HG03520 (cell line): ENCODE measurements at regions not wholly inside any gene's neighbourhood (a gene's known extent, or its start where the extent isn't known, plus 50 kb on each side); places are given as distances from the start of the nearest gene placed in this dataset.

Source experiments
- ATAC-seq: cut with Tn5 transposase; IDR thresholded peaks from one replicate; pipeline ENCODE4 v1.9.1; 2021; ENCODE audit warnings: mild to moderate bottlenecking, moderate library complexity; ENCODE audit not compliant: unreplicated experiment

GRCh38 chr18:64663086-64663485, 514.2 kb upstream of the LINC00305 start:
- no peak for ATAC-seq

GRCh38 chr18:64659196-64659595, 510.3 kb upstream of the LINC00305 start:
- no peak for ATAC-seq

GRCh38 chr18:64653068-64653467, 504.2 kb upstream of the LINC00305 start:
- ATAC-seq = no peak

- no peak for ATAC-seq
Measured at GRCh38 chr18:64650068-64650467, 501.2 kb upstream of the LINC00305 start.

GRCh38 chr18:64645753-64646152, 496.9 kb upstream of the LINC00305 start:
- no peak for ATAC-seq

GRCh38 chr18:64639536-64639935, 490.6 kb upstream of the LINC00305 start:
- ATAC-seq = no peak

- ATAC-seq = no peak
Measured at GRCh38 chr18:64620971-64621560, 472.2 kb upstream of the LINC00305 start.

- ATAC-seq = no peak
Measured at GRCh38 chr18:64618390-64618789, 469.5 kb upstream of the LINC00305 start.

- no peak for ATAC-seq
Measured at GRCh38 chr18:64615021-64615420, 466.1 kb upstream of the LINC00305 start.

GRCh38 chr18:64614446-64614845, 465.6 kb upstream of the LINC00305 start:
- no peak for ATAC-seq

GRCh38 chr18:64592246-64592645, 443.4 kb upstream of the LINC00305 start:
- no peak for ATAC-seq

- ATAC-seq = no peak
Measured at GRCh38 chr18:64589000-64589399, 440.1 kb upstream of the LINC00305 start.

- ATAC-seq = no peak
Measured at GRCh38 chr18:64566456-64566855, 417.6 kb upstream of the LINC00305 start.

GRCh38 chr18:64562651-64563050, 413.8 kb upstream of the LINC00305 start:
- no peak for ATAC-seq

- ATAC-seq = no peak
Measured at GRCh38 chr18:64546451-64546850, 397.6 kb upstream of the LINC00305 start.

- ATAC-seq = no peak
Measured at GRCh38 chr18:64539847-64540246, 391.0 kb upstream of the LINC00305 start.

GRCh38 chr18:64528646-64529045, 379.8 kb upstream of the LINC00305 start:
- no peak for ATAC-seq

GRCh38 chr18:64519201-64519600, 370.3 kb upstream of the LINC00305 start:
- ATAC-seq = no peak

- no peak for ATAC-seq
Measured at GRCh38 chr18:64518191-64518590, 369.3 kb upstream of the LINC00305 start.

- no peak for ATAC-seq
Measured at GRCh38 chr18:64513401-64513800, 364.5 kb upstream of the LINC00305 start.

- no peak for ATAC-seq
Measured at GRCh38 chr18:64490207-64490606, 341.3 kb upstream of the LINC00305 start.

GRCh38 chr18:64488698-64489097, 339.8 kb upstream of the LINC00305 start:
- no peak for ATAC-seq

GRCh38 chr18:64474773-64475172, 325.9 kb upstream of the LINC00305 start:
- no peak for ATAC-seq
